HFF-Myc (cell line): ENCODE measurements at regions not wholly inside any gene's neighbourhood (a gene's known extent, or its start where the extent isn't known, plus 50 kb on each side); places are given as distances from the start of the nearest gene placed in this dataset.

ENCODE experiments used
- DNase-seq: peaks from one replicate; pipeline ENCODE4 v3.0.0-alpha.2; 2011; ENCODE audit warnings: low read depth; ENCODE audit errors: extremely low read depth
- H3K4me3 ChIP-seq: replicated peaks from 2 replicates; pipeline ENCODE4 v1.5.1; 2011; ENCODE audit warnings: low read depth, mild to moderate bottlenecking, control low read depth, low read length
- TF ChIP-seq, protein P1 (sequence below): IDR thresholded peaks from 2 replicates; pipeline ENCODE4 v1.5.1; 2012; ENCODE audit warnings: mild to moderate bottlenecking, low read depth, low read length, control low read depth; ENCODE audit errors: missing control alignments

DNA sequence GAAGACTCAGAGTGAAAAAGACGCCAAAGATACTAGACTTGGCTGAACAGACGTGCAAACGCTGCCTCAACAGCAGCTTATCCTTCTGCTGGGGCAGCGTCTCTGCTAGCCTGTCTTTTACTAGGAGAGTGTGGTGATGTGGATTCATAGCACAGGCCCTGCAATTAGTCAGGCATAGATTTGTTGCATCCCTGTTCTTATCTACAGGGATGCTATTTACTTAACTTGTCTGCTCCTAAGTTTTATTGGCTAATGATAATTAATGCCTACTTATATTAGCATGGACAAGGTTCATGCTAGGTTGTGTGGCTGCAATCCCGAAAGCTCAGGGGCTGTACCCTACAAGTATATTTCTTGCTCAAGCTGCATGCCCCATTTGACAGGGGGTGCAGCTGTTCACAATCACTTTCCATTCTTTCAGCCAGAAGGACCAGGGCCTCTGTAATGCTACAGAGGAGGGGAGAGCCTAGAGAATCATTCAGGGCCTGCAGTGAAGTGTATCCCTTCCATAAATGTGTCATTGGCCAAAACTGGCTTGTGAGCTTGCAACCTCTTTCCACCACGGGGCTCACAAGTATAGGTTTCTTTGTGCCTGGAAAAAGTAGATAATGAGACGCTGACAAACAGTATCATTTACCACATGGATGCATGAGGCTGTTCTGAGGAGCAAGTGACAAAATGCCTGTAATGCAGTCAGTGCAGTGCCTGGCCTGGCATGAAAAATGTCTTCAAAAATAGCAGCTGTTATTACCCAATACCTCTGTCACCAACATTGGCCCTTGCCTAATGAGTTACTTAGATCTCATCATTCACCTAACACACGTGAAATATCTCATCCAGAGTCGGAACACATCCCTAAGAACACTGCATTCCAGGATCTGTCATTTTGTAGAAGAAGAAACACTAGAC, 685.8 kb upstream of the API5 start:
- DNase-seq = no peak
- no peak overlapping the region for H3K4me3 ChIP-seq
- TF ChIP-seq, protein P1, sequence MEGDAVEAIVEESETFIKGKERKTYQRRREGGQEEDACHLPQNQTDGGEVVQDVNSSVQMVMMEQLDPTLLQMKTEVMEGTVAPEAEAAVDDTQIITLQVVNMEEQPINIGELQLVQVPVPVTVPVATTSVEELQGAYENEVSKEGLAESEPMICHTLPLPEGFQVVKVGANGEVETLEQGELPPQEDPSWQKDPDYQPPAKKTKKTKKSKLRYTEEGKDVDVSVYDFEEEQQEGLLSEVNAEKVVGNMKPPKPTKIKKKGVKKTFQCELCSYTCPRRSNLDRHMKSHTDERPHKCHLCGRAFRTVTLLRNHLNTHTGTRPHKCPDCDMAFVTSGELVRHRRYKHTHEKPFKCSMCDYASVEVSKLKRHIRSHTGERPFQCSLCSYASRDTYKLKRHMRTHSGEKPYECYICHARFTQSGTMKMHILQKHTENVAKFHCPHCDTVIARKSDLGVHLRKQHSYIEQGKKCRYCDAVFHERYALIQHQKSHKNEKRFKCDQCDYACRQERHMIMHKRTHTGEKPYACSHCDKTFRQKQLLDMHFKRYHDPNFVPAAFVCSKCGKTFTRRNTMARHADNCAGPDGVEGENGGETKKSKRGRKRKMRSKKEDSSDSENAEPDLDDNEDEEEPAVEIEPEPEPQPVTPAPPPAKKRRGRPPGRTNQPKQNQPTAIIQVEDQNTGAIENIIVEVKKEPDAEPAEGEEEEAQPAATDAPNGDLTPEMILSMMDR = no peak

DNA sequence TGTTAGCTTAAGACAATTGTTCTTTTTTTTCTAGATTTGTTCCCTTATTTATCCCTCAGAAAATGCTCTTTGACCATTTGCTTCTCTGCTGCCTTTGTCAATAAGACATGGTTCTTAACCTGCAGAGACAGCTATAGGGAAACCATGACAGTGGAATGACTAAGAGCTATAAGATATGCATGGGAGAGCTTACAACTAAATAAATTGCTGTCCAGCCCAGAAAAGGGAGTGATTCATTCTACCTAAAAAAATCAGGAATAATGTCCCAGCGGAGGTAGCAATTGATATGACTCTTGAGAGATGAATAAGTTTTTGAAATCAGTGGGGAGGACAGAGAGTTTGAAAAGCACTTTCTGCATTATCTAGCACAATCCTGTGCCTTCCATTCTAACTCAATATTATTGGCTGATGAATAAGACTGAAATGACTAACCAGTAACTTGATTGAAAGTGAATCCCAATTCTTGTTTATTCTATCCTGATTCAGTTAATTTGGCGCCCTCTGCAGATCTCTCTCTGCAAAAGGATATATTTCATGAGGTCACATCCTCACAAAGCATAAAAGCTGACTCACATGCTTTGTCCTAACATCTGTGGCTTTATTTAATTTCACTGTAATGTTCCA, 680.5 kb upstream of the API5 start:
- H3K4me3 ChIP-seq = no peak overlapping the region
- no peak for DNase-seq
- TF ChIP-seq, protein P1 = no peak

DNA sequence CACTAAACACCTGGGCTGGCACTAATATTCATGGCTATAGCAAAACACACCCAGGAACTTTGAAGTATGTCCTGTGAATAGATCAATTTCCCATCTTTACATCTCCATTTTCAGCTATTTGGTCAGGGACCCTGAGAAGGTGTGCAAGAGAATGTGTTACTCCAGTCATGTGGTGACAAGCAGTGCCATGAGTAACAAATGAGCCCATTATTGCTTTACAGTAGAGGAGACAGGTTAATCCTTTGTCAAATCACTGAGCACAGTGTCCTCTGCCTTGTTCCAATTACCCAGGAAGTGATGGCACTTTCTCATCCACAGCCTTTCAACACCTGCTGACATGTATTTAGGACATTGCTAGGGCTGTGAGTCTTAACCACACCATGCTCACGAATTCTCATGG, 664.8 kb upstream of the API5 start:
- H3K4me3 ChIP-seq = no peak overlapping the region
- TF ChIP-seq, protein P1 = no peak
- DNase-seq = no peak

DNA sequence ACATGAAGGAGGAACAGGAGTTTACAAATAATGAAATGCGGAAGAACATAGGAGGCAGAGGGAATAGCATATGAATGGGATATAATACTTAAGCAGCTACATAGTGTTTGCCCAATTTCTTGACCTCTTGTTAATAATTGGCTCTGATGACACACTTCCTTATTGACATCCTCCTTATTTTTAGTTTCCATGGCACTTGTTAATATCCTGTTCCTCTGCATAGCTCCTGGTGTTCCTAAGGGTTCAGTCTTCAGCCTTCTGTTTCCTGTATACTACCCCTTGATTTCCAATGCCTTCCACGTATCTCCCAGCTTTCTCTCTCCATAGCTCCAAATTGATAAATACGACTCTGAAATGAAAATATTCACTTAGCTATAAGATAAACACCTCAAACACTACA, 663.8 kb upstream of the API5 start:
- no peak overlapping the region for H3K4me3 ChIP-seq
- no peak for DNase-seq
- TF ChIP-seq, protein P1 = no peak

DNA sequence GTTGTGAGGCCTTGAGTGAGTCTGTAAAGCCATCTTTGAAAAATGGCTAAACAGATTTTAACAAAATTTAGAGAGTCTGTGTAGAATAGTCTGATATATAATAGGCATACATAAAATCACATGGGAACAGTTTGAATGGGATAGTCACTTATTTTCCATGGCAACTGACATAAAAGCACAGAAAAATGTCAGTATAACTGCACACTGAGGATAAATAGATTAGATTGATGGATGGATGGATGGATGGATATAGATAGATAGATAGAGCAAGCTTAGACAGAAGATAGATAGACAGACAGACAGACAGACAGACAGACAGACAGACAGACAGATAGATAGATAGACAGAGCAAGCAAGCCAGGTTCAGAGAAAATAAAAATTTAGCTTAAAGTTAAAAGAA, 660.2 kb upstream of the API5 start:
- no peak overlapping the region for H3K4me3 ChIP-seq
- TF ChIP-seq, protein P1 = no peak

GRCh38 chr11:42657169-42657568, 654.6 kb upstream of the API5 start:
- no peak for DNase-seq
- TF ChIP-seq, protein P1 = no peak

More for the DNA sequence above, 660.2 kb upstream of the API5 start:
- no peak for DNase-seq

GRCh38 chr11:42661942-42662341, 649.9 kb upstream of the API5 start:
- DNase-seq = no peak

More at GRCh38 chr11:42657169-42657568, 654.6 kb upstream of the API5 start:
- H3K4me3 ChIP-seq = no peak overlapping the region

More at GRCh38 chr11:42661942-42662341, 649.9 kb upstream of the API5 start:
- TF ChIP-seq, protein P1 = no peak
- H3K4me3 ChIP-seq = no peak overlapping the region
